Heart left ventricle (tissue), 16 donors: ENCODE measurements at regions not wholly inside any gene's neighbourhood (a gene's known extent, or its start where the extent isn't known, plus 50 kb on each side); places are given as distances from the start of the nearest gene placed in this dataset.

Experiments used
- ATAC-seq, 4 donors: fragments of 200-7000 bp; cut with Tn5 transposase; one replicate each; pipeline ENCODE4 v1.9.1; 2020 to 2022; ENCODE audit warnings: moderate library complexity in 4 of 4, mild to moderate bottlenecking in 3 of 4, moderate number of reproducible peaks in 1 of 4
- DNase-seq, 5 donors: peaks; one replicate each; pipeline ENCODE4 v3.0.0-alpha.2; 2020
- H3K27ac ChIP-seq, 12 donors: fragments of 200-600 bp; sonication (generic) in 4 of 12; one replicate each; pipeline versions ENCODE4 v1.5.0 to v1.8.0; 2016 to 2022; ENCODE audit warnings: mild to moderate bottlenecking in 2 of 12
- H3K27me3 ChIP-seq, 9 donors: fragments of 200-600 bp; sonication (generic) in 2 of 9; one replicate each; pipeline versions ENCODE4 v1.5.1 to v1.8.0; 2016 to 2022; ENCODE audit warnings: mild to moderate bottlenecking in 3 of 9
- H3K36me3 ChIP-seq, 9 donors: fragments of 200-600 bp; sonication (generic) in 2 of 9; one replicate each; pipeline versions ENCODE4 v1.5.0 to v1.8.0; 2018 to 2022; ENCODE audit warnings: mild to moderate bottlenecking in 2 of 9
- H3K4me1 ChIP-seq, 12 donors: fragments of 200-600 bp; sonication (generic) in 4 of 12; one replicate each; pipeline versions ENCODE4 v1.5.0 to v1.8.0; 2016 to 2022; ENCODE audit warnings: mild to moderate bottlenecking in 3 of 12
- H3K4me3 ChIP-seq, 12 donors: fragments of 200-600 bp; sonication (generic) in 4 of 12; one replicate each; pipeline versions ENCODE4 v1.5.0 to v1.8.0; 2017 to 2022; ENCODE audit warnings: mild to moderate bottlenecking in 9 of 12, moderate library complexity in 4 of 12
- H3K9me3 ChIP-seq, 12 donors: fragments of 200-600 bp; sonication (generic) in 4 of 12; one replicate each; pipeline versions ENCODE4 v1.5.0 to v1.8.0; 2016 to 2022; ENCODE audit warnings: mild to moderate bottlenecking in 1 of 12
- CTCF ChIP-seq, 12 donors: fragments of 200-600 bp; sonication (generic) in 4 of 12; IDR thresholded peaks; one replicate each; pipeline versions ENCODE4 v1.5.0 to v1.8.0; 2018 to 2022; ENCODE audit warnings: antibody characterized with exemption in 12 of 12, mild to moderate bottlenecking in 5 of 12
- POLR2A ChIP-seq, 2 donors: fragments of 450-650 bp; IDR thresholded peaks; one replicate each; pipeline ENCODE4 v1.6.1; 2017; ENCODE audit warnings: antibody characterized with exemption in 2 of 2, mild to moderate bottlenecking in 2 of 2, moderate library complexity in 2 of 2
- WGBS, 4 donors: extraction: QIAGEN DNeasy Blood & Tissue Kit in 2 of 4; methylation state at CpG; one replicate each; pipeline versions ENCODE4 v1.1.5 to v1.1.7; 2013 to 2018; 5-methylcytosine and 5-hydroxymethylcytosine counted together
- intact Hi-C, 10 donors: fragments of 100-400 bp; cut with DNase I; formaldehyde crosslinking; loops; one replicate each; pipeline versions ENCODE4 v1.11.1 to v1.14.2; 2022
- donor health status: ischemic (EF 13 %, LVEDD 7.1; RV severe dilation, severe dysfunction).
- donor health status: healthy with polysubstance abuse.
- donor health status: DM: no; HTN: yes; CAD: no.
- donor health status: DM: no; HTN: no; CAD: no.
- donor health status: ischemic (EF 25% LVEDD 6.9; RV normal size, moderate dysfunction).
- donor health status: ischemic (EF 25% LVEDD 5.7; RV mildly dilated, moderate dysfunction).
- donor health status: healthy.
- donor health status: DM: yes; HTN: yes; CAD: no.
- donor health status: ischemic (EF 35%, LVEDD 5.7; RV mildly dilated, moderate dysfunction).
- donor health status: nonischemic (EF 11% LVEDD 7.7; RV severe dilation, severe dysfunction).
- donor health status: DM: yes; HTN: yes; CAD: no.
- donor health status: PGD.
- donor health status: ischemic (EF 29% LVEDD 5.4; RV normal size, mild dysfunction).
- donor health status: nonischemic (EF 23%, LVEDD 6.1; RV moderate dilation, normal function).

- no peaks in the 10 kb centered on the region for H3K36me3 ChIP-seq
- WGBS, 4 donors = 71 to 93% (median 86%) methylated on average over 2 of the region's 2 CpGs
- DNase-seq (no peak), ATAC-seq (no peak)
- H3K27me3 ChIP-seq = no peaks in the 10 kb centered on the region
- intact Hi-C loops = no loop called here
- no peaks in the 10 kb centered on the region for H3K9me3 ChIP-seq
- TF ChIP-seq POLR2A (IDR thresholded peaks at IDR 0.05) = no peak
- TF ChIP-seq CTCF (IDR thresholded peaks at IDR 0.05) = no peak
- no peak overlapping the region for H3K4me3 ChIP-seq
- no peak overlapping the region for H3K27ac ChIP-seq
- no peaks in the 10 kb centered on the region for H3K4me1 ChIP-seq
Observed at GRCh38 chr1:199310708-199311107, 671.9 kb downstream of the PTPRC start.

GRCh38 chr1:199311478-199312262 lies 672.8 kb downstream of the PTPRC start:
- Histone ChIP-seq H3K4me3 (no peak overlapping the region), H3K27ac (no peak overlapping the region), H3K4me1 (no peaks in the 10 kb centered on the region), H3K36me3 (no peaks in the 10 kb centered on the region), H3K27me3 (no peaks in the 10 kb centered on the region), H3K9me3 (no peaks in the 10 kb centered on the region)
- 63 to 78% (median 74%) methylated on average over 5 of the region's 5 CpGs for WGBS, 4 donors
- DNase-seq = no peak
- TF ChIP-seq CTCF (IDR thresholded peaks at IDR 0.05) (no peak), POLR2A (IDR thresholded peaks at IDR 0.05) (no peak)
- intact Hi-C loops = no loop called here
- ATAC-seq = no peak

- Histone ChIP-seq H3K36me3 (no peaks in the 10 kb centered on the region), H3K27me3 (no peaks in the 10 kb centered on the region), H3K4me1 (no peaks in the 10 kb centered on the region), H3K4me3 (no peak overlapping the region), H3K9me3 (no peaks in the 10 kb centered on the region), H3K27ac (no peak overlapping the region)
- no peak for ATAC-seq
- TF ChIP-seq POLR2A (IDR thresholded peaks at IDR 0.05) (no peak), CTCF (IDR thresholded peaks at IDR 0.05) (no peak)
- DNase-seq = no peak
- intact Hi-C loops = no loop called here
- 47 to 68% (median 48%) methylated on average over 2 of the region's 2 CpGs for WGBS, 4 donors
Observed at GRCh38 chr1:199312626-199313025, 673.8 kb downstream of the PTPRC start.

- no peaks in the 10 kb centered on the region for H3K36me3 ChIP-seq
- no peaks in the 10 kb centered on the region for H3K9me3 ChIP-seq
- intact Hi-C loops = no loop called here
- no peaks in the 10 kb centered on the region for H3K27me3 ChIP-seq
- 72 to 78% (median 77%) methylated on average over 2 of the region's 2 CpGs for WGBS, 4 donors
- no peak overlapping the region for H3K27ac ChIP-seq
- H3K4me3 ChIP-seq = no peak overlapping the region
- TF ChIP-seq POLR2A (IDR thresholded peaks at IDR 0.05) (no peak), CTCF (IDR thresholded peaks at IDR 0.05) (no peak)
- no peak for ATAC-seq
- DNase-seq = no peak
- H3K4me1 ChIP-seq = no peaks in the 10 kb centered on the region
Observed at GRCh38 chr1:199313444-199313843, 674.6 kb downstream of the PTPRC start.
